SK-N-SH (cell line): ENCODE measurements at regions not wholly inside any gene's neighbourhood (a gene's known extent, or its start where the extent isn't known, plus 50 kb on each side); places are given as distances from the start of the nearest gene placed in this dataset.

ENCODE experiments used
- CTCF ChIA-PET: fragments of 300-600, 350-600 bp; formaldehyde crosslinking; extraction: SDS; loops from one replicate; lab custom pipeline; 2021; lab: Yijun Ruan, JAX
- POLR2A ChIA-PET: fragments of 350-600 bp; sonication (Branson Sonifier 250); formaldehyde crosslinking; extraction: SDS; loops from one replicate; lab custom pipeline; 2020; ENCODE audit warnings: antibody characterized with exemption, inconsistent platforms; lab: Yijun Ruan, JAX
- DNase-seq: peaks from one replicate; pipeline ENCODE4 v3.0.0; 2012
- H2AFZ ChIP-seq: fragments of 200-600 bp; sonication (generic); 2 replicates; pipeline ENCODE4 v1.8.1; 2016; ENCODE audit warnings: antibody characterized with exemption, mild to moderate bottlenecking, low read depth
- H3F3A ChIP-seq: fragments of 200-600 bp; sonication (generic); replicated peaks from 2 replicates; pipeline ENCODE3; 2016; ENCODE audit warnings: antibody characterized with exemption, mild to moderate bottlenecking; ENCODE audit not compliant: insufficient read depth
- H3K27ac ChIP-seq, 2 experiments: fragments of 200-500 bp in 1 of 2; fragments of 200-600 bp in 1 of 2; sonication (Bioruptor generic) in 1 of 2; sonication (generic), shearing (Covaris generic) in 1 of 2; 2 replicates each; pipeline versions ENCODE4 v1.5.1 to v1.6.1; 2014 to 2016; ENCODE audit warnings: low read depth in 2 of 2, inconsistent platforms in 1 of 2, low read length in 1 of 2, mild to moderate bottlenecking in 1 of 2, mixed read lengths in 1 of 2
- H3K27me3 ChIP-seq: fragments of 200-600 bp; sonication (generic), shearing (Covaris generic); 2 replicates; pipeline ENCODE4 v1.6.1; 2016; ENCODE audit warnings: mixed run types; ENCODE audit not compliant: insufficient read depth
- H3K36me3 ChIP-seq, 2 experiments: fragments of 200-500 bp in 1 of 2; fragments of 200-600 bp in 1 of 2; sonication (Bioruptor generic) in 1 of 2; sonication (generic) in 1 of 2; replicated peaks in 1 of 2; 2 replicates each; pipeline versions ENCODE3 to v1.5.1; 2014 to 2016; ENCODE audit warnings: low read length in 1 of 2, mild to moderate bottlenecking in 1 of 2; ENCODE audit not compliant: insufficient read depth in 2 of 2, control insufficient read depth in 1 of 2
- H3K4me1 ChIP-seq, 2 experiments: fragments of 200-500 bp in 1 of 2; fragments of 200-600 bp in 1 of 2; sonication (Bioruptor generic) in 1 of 2; sonication (generic), shearing (Covaris generic) in 1 of 2; 2 replicates each; pipeline versions ENCODE4 v1.5.1 to v1.6.1; 2014 to 2016; ENCODE audit warnings: low read depth in 1 of 2, low read length in 1 of 2, mixed run types in 1 of 2; ENCODE audit not compliant: insufficient read depth in 2 of 2, control insufficient read depth in 1 of 2
- H3K4me2 ChIP-seq: fragments of 200-600 bp; sonication (generic), shearing (Covaris generic); 2 replicates; pipeline ENCODE4 v1.6.1; 2017; ENCODE audit warnings: mixed run types
- H3K4me3 ChIP-seq, 2 experiments: fragments of 200-500 bp in 1 of 2; fragments of 200-600 bp in 1 of 2; sonication (Bioruptor generic) in 1 of 2; sonication (generic), shearing (Covaris generic) in 1 of 2; 2 replicates each; pipeline versions ENCODE4 v1.5.1 to v1.8.1; 2014 to 2016; ENCODE audit warnings: low read depth in 2 of 2, inconsistent platforms in 1 of 2, low read length in 1 of 2, mild to moderate bottlenecking in 1 of 2, mixed read lengths in 1 of 2, moderate library complexity in 1 of 2
- H3K79me2 ChIP-seq: fragments of 200-600 bp; sonication (generic); 2 replicates; pipeline ENCODE4 v1.8.1; 2017; ENCODE audit warnings: mild to moderate bottlenecking; ENCODE audit not compliant: insufficient read depth
- H3K9ac ChIP-seq: fragments of 200-600 bp; sonication (generic); 2 replicates; pipeline ENCODE4 v1.6.1; 2017; ENCODE audit warnings: mixed run types
- H3K9me2 ChIP-seq: fragments of 200-600 bp; sonication (generic); 2 replicates; pipeline ENCODE4 v1.6.1; 2017; ENCODE audit warnings: mixed run types
- H3K9me3 ChIP-seq: fragments of 200-600 bp; sonication (generic); 2 replicates; pipeline ENCODE4 v1.6.1; 2017; ENCODE audit warnings: mixed run types, mild to moderate bottlenecking, moderate library complexity
- H4K20me1 ChIP-seq: fragments of 200-600 bp; sonication (generic); 2 replicates; pipeline ENCODE4 v1.6.1; 2017; ENCODE audit warnings: mild to moderate bottlenecking, mixed run types; ENCODE audit not compliant: insufficient read depth
- CHD2 ChIP-seq: fragments of 150-350 bp; IDR thresholded peaks from 2 replicates; pipeline ENCODE4 v1.6.1; 2018; ENCODE audit warnings: low read length; ENCODE audit not compliant: partially characterized antibody
- ELF1 ChIP-seq: IDR thresholded peaks from 2 replicates; pipeline ENCODE4 v1.4.0; 2012
- EZH2phosphoT487 ChIP-seq: fragments of 200-600 bp; sonication (generic); IDR thresholded peaks from 2 replicates; pipeline ENCODE4 v1.6.1; 2017; ENCODE audit warnings: low read depth, mixed run types, mild to moderate bottlenecking, antibody characterized with exemption, moderate library complexity, borderline replicate concordance
- FOXJ3 ChIP-seq: sonication (generic); formaldehyde crosslinking; IDR thresholded peaks from 2 replicates; pipeline ENCODE4 v1.5.1; 2020; ENCODE audit warnings: mild to moderate bottlenecking, missing genetic modification reagents
- GABPA ChIP-seq: IDR thresholded peaks from 2 replicates; pipeline ENCODE4 v1.4.0; 2012; ENCODE audit warnings: low read depth, mild to moderate bottlenecking
- MEF2A ChIP-seq: IDR thresholded peaks from 2 replicates; pipeline ENCODE4 v1.4.0; 2012; ENCODE audit warnings: low read depth, borderline replicate concordance
- RAD21 ChIP-seq: IDR thresholded peaks from 2 replicates; pipeline ENCODE4 v1.6.1; 2012; ENCODE audit warnings: mild to moderate bottlenecking, low read length
- TCF12 ChIP-seq: IDR thresholded peaks from 2 replicates; pipeline ENCODE4 v1.4.0; 2012
- WGBS: methylation state at CpG from one replicate; pipeline ENCODE4 v1.1.6; 2017; ENCODE audit warnings: low lambda C conversion rate; 5-methylcytosine and 5-hydroxymethylcytosine counted together
- TF ChIP-seq, protein P1 (sequence below): IDR thresholded peaks from 2 replicates; pipeline ENCODE4 v1.4.0; 2012; ENCODE audit warnings: low read depth, borderline replicate concordance
- TF ChIP-seq, protein P2 (sequence below): IDR thresholded peaks from 2 replicates; pipeline ENCODE4; 2012

DNA sequence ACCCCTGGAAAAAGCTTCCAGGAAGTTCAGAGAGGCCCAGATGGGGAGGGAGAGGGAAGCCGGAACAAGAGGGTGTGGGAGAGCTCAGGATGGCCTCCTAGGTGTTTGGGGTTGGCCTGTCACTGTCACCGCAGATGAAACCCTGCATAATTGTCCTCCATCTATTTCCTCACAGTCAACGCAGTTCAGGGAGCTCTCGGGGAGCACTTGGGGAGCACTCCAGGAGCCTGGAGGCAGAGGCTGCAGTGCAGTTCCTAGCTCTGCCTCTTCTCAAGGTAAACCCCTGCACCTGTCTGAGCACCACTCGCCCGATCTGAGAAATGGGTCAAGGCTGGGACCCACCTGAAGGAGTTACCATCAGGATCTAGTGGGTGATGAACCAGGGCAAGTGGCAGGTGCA, 194.6 kb upstream of the LHX5 start:
- H3K4me2 ChIP-seq, result no peak overlapping the region
- H3K4me1 ChIP-seq, result no peaks in the 10 kb centered on the region
- no peaks in the 10 kb centered on the region for H3K9me2 ChIP-seq
- H3K9ac ChIP-seq, result no peak overlapping the region
- POLR2A ChIA-PET, result no interaction called here
- H3K79me2 ChIP-seq, result no peaks in the 10 kb centered on the region
- CTCF ChIA-PET, result no interaction called here
- no peaks in the 10 kb centered on the region for H3K9me3 ChIP-seq
- no peaks in the 10 kb centered on the region for H4K20me1 ChIP-seq
- TF ChIP-seq TCF12, result no peak
- no peak for TF ChIP-seq EZH2phosphoT487
- no peak for TF ChIP-seq MEF2A
- TF ChIP-seq CHD2, result no peak
- TF ChIP-seq, protein P1, sequence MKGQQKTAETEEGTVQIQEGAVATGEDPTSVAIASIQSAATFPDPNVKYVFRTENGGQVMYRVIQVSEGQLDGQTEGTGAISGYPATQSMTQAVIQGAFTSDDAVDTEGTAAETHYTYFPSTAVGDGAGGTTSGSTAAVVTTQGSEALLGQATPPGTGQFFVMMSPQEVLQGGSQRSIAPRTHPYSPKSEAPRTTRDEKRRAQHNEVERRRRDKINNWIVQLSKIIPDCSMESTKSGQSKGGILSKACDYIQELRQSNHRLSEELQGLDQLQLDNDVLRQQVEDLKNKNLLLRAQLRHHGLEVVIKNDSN, result no peak
- no peak for TF ChIP-seq FOXJ3 (CRISPR knock-in tag)
- no peak for TF ChIP-seq RAD21
- TF ChIP-seq GABPA, result no peak
- TF ChIP-seq, protein P2, sequence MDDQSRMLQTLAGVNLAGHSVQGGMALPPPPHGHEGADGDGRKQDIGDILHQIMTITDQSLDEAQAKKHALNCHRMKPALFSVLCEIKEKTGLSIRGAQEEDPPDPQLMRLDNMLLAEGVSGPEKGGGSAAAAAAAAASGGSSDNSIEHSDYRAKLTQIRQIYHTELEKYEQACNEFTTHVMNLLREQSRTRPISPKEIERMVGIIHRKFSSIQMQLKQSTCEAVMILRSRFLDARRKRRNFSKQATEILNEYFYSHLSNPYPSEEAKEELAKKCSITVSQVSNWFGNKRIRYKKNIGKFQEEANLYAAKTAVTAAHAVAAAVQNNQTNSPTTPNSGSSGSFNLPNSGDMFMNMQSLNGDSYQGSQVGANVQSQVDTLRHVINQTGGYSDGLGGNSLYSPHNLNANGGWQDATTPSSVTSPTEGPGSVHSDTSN, result no peak
- no peak for TF ChIP-seq ELF1
- H3K36me3 ChIP-seq, result no peaks in the 10 kb centered on the region
- no peak for DNase-seq
- no peaks in the 10 kb centered on the region for H3F3A ChIP-seq
- H3K27me3 ChIP-seq, result 0 out of 2 replicates have a peak, but pooled peaks cover 6% of the 10 kb centered on the region
- no peak overlapping the region for H3K27ac ChIP-seq
- 66% methylated on average over 6 of the region's 6 CpGs for WGBS
- H2AFZ ChIP-seq, result no peak overlapping the region
- H3K4me3 ChIP-seq, result no peak overlapping the region

DNA sequence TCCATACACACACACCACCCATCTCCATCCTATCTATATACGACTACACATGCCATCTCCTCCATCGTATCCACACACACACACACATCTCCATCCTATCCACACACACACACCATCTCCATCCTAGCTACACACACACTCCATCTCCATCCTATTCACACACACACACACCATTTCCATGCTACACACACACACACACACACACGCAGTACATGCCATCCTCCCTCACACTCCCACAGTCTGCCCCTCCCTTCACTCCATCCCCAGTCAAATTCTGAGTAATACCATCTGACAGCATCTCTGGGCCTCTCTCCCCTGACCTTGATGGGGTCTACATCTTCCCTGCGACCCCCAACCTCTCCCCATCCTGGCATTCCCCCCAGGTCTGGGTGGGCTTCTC, 193.8 kb upstream of the LHX5 start:
- no peak overlapping the region for H3K4me2 ChIP-seq
- DNase-seq, result no peak
- H3K9me3 ChIP-seq, result no peaks in the 10 kb centered on the region
- H3F3A ChIP-seq, result no peaks in the 10 kb centered on the region
- TF ChIP-seq, protein P2, result no peak
- TF ChIP-seq FOXJ3 (CRISPR knock-in tag), result no peak
- TF ChIP-seq, all 33 proteins: peak for 0
- Histone ChIP-seq H3K36me3 (no peaks in the 10 kb centered on the region), H3K4me1 (no peaks in the 10 kb centered on the region), H3K27me3 (0 out of 2 replicates have a peak, but pooled peaks cover 6% of the 10 kb centered on the region), H2AFZ (no peak overlapping the region), H3K4me3 (no peak overlapping the region), H3K9ac (no peak overlapping the region), H3K9me2 (no peaks in the 10 kb centered on the region), H4K20me1 (no peaks in the 10 kb centered on the region), H3K27ac (no peak overlapping the region), H3K79me2 (no peaks in the 10 kb centered on the region)
- ChIA-PET CTCF (no interaction called here), POLR2A (no interaction called here)
- 59% methylated on average over 4 of the region's 4 CpGs for WGBS
